Hematopoietic multipotent progenitor cell (in vitro differentiated cells): ENCODE measurements at regions not wholly inside any gene's neighbourhood (a gene's known extent, or its start where the extent isn't known, plus 50 kb on each side); places are given as distances from the start of the nearest gene placed in this dataset.
"Not testable (repeated sequence)": the region's sequence is repeated elsewhere in the genome, so short reads cannot be mapped to it uniquely, and the experiment has no call there.

Experiments used
- DNase-seq, 3 donors: peaks; one replicate each; pipeline ENCODE4 v3.0.0-alpha.2; 2011 to 2015; ENCODE audit warnings: low read depth in 2 of 3, low spot score in 2 of 3

DNA sequence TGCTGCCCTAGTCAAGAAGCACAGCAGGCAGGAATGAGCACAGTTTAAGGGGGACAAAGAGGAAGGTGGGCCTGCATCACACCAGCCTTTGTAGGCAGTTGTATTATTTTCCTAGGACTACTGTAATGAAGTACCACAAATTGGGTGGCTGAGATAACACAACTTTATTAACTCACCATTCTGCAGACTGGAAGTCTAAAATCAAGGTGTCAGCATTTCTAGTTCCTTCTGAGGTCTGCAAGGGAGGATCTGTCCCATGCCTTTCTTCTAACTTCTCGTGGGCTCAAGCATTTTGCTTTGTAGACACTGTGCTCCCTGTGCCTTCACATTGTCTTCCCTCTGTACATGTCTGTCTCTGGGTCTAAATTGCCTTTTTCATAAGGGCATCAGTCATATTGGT, 488.5 kb upstream of the JARID2 start:
- DNase-seq: no peak

DNA sequence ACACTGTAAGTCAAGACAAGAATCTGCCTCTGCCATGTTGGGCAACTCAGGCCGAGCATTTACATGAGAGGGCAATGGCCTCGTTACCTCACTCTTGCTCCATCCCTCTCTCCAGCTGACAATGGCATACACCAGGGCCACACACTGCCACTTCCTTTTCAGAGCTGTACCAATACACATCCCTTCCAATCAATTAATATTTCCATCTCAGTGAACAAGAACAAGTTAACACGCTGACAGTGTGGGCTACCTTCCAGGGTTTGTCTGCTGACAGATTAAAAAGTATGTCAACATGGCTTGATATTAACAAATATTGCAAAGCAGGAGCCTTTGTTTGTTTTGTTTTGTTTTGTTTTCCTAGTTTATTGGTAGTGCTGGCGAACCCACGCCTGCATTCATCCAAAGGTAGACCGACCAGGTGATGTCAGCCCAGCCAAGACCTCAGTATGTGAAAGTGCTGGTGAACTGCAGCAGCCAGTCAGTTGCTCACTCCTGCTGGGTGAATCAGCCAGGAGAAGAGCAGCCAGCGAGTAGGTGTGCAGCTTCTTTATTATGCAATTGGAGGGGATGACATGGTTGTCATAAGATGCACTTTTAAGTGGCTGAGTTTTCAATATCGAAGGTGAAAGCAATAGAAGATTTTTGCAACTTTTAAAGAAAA, 487.3 kb upstream of the JARID2 start:
- DNase-seq: no peak

DNA sequence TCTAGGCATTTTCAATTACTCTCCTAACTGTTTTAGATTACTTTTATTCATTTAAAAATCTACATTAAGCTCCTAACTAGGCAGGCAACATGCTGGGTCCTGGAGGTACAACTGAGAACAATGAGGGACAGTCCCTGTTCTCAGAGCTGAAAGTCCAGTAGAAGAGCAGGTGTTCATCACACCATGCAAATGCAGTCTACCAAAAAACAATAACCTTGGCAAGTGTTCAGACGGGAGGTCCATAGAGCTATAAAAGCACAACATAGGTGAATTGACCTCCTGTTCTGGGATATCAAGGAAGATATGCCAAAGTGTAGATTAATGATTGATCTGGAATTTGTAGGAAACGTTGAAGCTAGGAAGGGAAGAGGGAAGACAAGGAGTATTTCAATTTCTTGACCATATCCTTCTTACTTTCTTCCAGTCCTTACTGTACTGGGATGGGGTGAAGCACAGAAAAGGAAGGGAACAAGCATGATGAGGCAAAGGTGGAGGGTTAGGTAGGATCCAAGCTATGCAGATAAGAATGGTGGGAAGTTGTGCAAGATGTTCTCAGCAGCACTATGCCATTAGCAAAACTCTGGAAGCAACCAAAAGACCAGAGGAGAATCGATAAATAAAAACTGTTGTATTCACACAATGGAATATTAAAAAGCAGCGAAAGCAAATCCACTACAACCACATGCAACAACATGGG, 485.7 kb upstream of the JARID2 start:
- DNase-seq: no peak

DNA sequence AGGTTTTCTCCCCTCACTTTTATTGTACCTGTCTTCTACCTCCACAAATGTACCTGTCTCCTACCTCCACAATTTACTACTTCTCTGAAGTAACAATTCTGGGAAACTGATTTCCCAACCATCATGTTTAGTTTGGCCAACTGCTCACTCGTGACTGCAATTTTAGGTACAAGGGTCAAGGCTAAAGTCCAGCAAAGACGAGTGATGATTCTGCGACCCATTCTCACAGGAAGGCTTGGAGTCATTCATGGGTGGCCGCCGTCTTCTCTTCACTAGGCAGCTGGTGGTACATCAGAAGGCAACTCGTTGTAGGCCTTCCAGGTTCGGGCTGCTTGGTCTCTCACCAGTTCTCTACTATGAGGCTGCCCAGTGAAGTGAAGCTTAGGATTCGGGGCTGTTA, 483.8 kb upstream of the JARID2 start:
- no peak for DNase-seq

DNA sequence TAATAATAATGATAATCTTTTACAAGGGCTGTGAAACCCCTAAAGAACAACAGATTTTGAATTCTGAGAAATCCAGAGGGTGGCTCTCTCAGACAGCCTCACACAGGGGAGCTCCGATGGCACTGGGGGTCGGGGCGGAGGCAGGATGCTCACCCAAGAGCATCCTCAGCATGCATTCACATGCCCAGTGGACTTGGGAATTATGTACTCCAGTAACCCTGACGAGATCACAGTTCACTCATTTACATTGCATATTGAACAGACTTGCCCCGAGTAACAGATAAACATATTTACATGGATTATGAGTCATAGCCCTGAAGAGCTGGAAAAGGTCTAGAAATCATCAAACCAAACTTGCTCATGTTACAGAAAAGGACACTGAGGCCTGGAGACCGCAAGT, 482.7 kb upstream of the JARID2 start:
- DNase-seq: no peak

DNA sequence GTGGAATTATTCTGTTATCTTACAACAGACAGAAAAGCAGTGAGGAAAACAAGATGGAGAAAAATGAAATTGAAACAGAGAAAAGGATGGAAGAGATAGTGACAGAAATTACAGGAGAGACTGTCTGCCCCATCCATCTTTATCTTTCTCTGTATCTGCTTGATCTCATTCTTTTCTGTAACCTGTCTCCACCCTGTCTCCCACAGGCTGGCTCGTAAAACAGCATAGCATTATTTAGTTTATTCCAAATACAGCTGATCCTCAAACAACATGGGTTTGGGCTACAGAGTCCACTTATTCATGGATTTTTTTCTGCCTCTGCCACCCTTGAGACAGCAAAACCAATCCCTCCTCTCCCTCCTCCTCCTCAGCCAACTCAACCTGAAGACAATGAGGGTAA, 482.3 kb upstream of the JARID2 start:
- DNase-seq: no peak

DNA sequence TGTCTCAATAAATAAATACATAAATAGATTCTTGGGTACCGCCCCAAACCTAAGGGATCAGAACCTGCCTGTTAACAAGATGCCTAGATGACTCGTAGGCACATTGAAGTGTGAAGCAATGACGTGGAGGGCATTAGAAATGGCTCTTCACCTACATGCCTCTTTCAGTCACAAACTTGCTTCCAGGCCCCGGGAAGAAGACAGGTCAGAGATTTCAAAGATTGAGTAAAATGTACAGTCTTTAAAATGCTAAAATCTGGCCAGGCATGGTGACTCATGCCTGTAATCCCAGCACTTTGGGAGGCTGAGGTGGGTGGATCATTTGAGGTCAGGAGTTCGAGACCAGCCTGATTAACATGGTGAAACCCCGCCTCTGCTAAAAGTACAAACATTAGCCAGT, 480.8 kb upstream of the JARID2 start:
- no peak for DNase-seq

DNA sequence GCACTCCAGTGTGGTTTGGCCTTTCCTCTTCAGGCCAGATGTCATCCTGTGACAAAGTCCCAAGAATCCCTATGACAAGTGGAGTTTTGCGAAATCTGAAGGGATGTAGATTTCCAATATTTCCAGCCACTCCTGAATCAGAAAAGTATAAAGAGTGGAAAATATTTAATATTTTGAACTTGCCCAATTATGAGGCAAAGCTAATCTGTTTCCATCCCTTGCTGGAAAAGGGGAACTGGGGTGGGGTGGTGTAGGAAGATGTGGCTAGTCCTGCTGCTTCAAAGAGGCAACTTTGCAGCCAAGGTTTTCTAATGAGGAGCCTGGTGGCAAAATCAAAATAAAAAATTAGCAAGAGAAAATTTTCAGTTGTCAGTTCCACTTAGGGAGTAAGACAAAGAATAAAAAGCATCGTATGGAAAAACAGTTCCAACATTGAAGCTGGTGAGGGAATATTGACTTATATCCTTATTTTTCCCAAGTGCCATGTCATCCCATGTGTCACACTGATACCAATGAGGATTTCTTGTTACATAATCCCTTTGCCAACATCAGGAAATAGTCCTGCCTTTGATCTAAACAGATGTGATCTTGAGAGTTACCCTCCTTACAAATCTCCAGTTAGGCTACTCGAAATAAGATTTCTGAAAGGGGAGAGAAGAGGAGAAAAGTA, 480.0 kb upstream of the JARID2 start:
- DNase-seq: peak in 1 of 3 donors; percentile 17

DNA sequence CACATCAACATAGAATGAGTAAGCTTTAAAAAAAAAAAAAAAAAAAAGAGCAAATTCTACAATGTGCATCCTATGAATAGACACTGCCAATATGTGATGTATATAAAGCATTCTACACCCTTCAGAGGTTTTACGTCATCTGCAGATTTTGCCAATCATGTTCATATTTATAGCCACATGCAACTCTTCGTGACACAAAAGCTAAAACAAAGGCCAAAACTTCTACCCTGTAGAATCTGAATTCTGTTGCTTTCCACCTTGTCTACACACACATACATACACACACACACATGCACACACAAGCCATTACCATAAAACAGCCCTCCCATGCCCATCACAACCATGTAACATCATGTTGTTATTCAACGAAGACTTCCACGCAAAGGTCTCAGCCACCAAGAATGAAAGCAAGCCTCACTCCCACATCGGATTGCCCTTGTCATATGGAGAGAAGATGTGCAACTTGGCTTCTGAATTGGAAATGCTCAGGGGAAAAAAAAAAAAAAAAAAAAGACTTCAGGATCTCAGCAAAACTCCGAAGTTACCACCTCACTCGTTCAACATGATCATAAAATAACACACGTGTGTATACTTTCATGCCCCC, 479.4 kb upstream of the JARID2 start:
- no peak for DNase-seq

DNA sequence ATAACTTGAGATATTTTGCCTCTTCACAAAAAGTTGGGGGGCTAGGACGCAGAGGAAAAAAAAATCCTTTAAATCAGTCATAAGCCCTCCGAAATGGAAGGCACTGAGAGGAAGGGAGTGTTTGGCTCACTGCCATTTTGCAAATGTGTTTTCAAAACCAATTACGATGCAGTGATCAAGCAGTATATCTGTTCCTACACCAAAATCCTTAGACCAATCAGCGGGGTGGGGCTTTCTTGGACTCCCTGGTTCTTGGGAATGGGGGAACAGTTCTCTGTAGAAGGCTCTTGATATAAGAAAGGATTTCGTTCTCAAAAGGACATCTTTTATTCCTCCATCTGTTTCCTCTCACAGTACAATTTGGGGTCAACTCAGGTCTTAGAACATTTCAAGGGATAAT, 478.6 kb upstream of the JARID2 start:
- DNase-seq: peak in 1 of 3 donors; percentile 46

DNA sequence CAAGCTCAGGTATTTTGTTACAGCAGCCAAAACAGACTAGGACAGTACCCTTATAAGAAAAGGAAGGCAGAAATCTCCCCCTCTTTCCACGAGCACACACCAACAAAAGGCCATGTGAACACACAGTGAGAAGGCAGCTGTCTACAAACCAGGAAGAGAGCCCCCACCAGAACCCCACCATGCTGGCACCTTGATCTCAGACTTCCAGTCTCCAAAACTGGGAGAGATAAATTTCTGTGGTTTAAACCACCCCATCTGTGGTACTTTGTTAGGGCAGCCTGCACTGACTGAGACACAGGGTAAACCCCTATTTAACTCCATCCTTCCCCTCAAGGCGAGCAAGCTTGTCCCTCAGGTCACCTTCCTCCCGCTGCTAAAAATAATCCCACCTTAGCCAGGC, 475.8 kb upstream of the JARID2 start:
- DNase-seq: no peak

DNA sequence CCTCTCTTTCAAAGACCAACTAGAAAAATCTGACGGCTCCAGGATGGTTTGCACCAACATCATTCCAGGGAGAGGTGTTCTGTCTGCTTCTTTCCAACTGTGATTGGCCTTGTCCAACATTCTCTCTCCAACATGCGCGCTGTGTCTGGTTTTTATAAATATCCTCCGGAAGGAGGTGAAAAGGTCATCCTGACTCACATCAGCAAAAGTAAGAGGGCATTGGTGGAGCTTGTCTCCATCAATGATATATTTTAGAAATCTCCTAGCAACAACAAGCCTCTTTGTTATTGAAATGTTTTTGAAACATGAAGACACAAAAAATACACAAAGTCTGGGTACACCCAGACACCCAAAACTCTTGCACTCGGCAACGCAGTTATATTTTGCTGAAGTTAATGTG, 475.3 kb upstream of the JARID2 start:
- no peak for DNase-seq

DNA sequence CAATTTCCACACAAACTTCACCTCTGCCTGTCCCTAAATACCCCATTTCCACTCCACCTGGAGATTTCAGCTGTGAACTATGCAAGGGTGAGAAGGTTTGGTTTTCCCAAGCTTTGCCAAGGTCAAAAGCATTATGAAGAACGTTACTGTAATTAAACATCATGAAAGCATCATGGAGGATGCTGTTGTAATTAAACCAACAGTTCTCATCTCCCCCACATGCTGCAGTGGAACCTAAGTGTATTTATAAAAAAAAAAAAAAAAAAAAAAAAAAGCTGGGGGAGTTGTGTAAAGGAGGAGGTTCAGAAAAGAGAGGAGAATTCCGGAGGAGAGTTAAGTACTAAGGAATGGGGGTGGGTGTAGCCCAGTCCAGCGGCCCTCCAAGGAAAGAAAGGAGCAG, 474.9 kb upstream of the JARID2 start:
- no peak for DNase-seq

DNA sequence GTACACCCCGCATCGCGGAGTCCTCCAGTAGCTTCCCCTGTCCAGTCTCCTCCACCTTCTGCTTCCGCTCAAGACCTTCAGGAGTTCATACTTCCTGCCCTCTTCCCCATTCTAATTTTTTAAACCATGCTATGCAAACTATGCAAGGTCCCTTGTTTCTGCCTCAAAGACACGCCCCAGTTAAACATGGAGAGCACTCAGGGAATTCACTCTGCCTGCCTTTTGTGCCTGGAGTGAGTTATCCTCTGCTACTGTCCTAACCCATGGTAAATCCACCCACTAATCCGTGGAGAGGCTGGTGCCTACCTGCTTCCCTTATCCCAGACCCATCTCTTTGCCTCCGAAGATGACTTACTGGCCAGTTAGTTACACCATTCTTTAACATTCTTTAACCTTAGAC, 473.7 kb upstream of the JARID2 start:
- no peak for DNase-seq

DNA sequence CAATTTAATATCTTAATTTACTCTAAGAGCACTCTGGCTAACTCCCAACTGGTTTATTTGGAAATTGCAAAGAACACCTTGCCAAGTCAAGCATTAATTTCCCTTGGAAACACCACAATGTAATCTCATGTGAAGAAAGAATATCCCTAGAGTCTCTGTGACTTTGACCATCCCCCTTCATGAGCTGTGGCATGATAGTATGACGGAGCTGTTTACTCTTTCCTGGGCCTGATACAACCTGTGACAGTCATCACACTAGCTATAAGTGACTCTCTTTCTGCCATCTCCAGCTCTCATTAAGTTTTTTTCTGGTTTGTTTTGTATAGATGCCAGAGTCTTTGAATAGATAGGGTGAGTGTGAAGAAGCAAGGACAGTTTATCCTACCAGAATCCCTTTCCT, 470.3 kb upstream of the JARID2 start:
- no peak for DNase-seq

DNA sequence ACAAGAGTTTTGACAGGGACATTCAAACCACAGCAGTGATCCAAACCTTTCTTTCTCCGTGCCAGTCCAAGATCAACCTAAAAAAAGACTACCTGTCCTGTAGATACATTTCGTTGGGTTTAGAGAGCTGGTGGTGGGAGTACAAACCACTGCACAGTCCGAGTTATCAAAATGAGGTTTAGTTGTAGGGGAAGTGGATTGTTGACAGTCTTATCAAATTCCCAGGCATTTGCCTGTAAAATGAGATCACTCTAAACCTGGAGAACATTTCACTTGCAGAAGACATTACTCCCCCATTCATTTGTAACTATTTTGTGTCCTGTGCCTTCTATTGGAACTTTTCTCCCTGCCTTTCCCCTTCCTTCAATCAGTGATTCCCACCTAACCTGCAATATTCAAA, 469.6 kb upstream of the JARID2 start:
- no peak for DNase-seq

DNA sequence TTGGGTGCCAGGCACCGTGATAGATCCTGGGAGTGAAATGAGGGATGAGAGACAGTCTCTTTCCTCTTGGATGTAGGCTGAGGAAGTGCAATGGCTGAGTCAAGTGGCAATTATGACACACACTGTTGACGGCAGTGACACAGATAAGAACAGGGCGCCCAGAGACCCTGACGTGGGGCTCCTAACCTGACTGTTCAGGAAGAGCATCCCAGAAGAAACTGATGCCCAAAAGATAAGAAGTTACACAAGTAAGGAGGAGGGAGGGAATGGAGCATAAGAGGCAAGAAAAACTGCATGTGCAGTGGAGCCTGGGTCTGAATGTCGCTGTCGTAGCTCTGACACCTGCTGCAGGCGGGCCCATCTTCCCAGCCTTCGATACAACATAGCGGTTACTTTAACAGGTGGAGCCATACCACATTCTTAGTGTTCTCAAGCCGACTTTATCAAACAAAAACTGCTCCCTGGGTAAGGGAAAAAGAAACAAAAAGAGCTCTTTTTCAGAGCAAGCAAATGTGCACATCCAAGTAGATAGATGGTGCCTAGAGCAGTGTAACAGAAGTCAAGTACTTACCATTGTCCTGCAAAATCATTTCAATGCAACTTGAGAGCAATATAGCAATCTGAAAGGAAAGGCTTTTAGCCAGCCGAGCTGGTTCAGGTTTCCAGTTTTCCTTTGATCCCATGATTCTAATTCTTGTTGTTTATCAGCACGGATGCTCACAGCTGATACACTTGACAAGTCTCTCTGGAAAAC, 463.9 kb upstream of the JARID2 start:
- DNase-seq: no peak

DNA sequence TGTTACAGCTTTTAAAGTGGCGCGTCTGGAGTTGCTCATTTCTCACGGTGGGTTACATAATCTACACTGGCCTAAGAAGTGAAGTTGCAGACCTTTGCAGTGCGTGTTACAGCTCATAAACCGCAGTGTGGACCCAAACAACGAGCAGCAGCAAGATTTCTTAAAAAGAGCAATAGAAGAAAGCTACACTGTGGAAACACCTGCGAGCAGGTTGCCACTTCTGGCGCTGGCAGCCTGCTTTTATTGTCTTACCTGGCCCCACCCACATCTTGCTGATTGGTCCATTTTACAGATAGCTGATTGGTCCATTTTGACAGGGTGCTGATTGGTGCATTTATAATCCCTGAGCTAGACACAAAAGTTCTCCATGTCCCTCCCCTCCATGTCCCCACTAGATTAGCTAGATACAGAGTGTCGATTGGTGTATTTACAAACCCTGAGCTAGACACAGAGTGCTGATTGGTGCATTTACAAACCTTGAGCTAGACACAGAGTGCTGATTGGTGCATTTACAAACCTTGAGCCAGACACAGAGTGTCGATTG, 462.9 kb upstream of the JARID2 start:
- DNase-seq: not testable (repeated sequence)

DNA sequence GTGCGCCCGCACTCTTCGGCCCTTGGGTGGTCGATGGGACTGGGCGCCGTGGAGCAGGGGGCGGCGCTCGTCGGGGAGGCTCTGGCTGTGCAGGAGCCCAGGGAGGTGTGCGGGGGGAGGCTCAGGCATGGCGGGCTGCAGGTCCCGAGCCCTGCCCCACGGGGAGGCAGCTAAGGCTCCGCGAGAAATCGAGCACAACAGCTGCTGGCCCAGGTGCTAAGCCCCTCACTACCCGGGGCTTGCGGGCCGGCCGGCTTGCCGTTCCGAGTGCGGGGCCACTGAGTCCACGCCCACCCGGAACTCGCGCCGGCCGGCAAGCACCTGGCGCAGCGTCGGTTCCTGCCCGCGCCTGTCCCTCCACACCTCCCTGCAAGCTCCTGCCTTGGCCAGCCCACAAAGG, 462.3 kb upstream of the JARID2 start:
- DNase-seq: no peak

DNA sequence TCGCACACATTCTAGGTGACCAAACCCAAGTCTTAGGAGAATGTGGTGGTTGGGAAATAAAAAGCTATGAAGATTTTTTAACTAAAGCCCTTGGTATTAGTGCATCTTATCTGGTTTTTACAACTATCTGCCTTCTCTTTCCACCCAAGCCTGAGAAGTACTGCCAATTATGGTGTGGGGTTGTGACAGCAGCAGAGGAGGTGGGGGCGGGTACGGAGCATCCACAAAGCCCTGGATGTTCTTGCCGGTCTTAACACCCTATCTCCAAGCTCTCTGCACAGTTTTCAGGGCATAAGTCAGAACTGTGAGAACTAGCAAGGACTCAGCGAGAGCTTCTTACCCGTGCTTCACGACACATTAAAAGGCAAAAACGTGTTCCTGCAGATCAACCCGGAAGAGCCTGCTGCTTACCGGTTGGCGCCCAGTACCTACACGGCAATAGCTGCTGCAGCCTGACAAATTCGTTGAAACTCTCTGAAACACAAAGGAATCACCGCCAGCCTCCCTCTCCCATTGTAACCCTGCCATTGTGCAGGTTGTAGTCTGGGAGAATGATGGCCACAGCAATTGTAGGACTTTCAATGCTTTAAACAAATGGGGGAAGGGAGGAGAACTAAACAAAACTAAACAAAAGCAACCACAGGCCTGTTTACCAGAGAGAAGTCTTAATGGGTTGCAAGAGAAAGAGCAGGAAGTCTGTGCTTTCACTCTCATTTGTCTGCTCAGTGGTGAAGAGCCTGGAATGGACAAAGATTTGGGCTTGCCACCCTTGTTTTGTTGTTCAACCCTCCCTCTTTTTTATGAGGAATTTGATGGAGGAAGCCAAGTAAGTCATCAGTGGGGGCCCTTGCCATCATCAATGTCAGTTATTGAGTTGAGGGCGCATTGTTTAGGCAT, 461.0 kb upstream of the JARID2 start:
- DNase-seq: no peak
